ENCODE measurements at regions not wholly inside any gene's neighbourhood (a gene's known extent, or its start where the extent isn't known, plus 50 kb on each side); places are given as distances from the start of the nearest gene placed in this dataset.

GRCh38 chr6:1089859-1090258, 222.0 kb upstream of the FOXQ1 start:
- in situ Hi-C loops (cut with MboI; ENCODE audit: low pct_unique_long_range_greater_than_20kb, low sequenced_read_pairs, unreplicated experiment), result no loop called here
- DNase-seq (ENCODE audit: low spot score), result no peak
- TF ChIP-seq, protein P1, sequence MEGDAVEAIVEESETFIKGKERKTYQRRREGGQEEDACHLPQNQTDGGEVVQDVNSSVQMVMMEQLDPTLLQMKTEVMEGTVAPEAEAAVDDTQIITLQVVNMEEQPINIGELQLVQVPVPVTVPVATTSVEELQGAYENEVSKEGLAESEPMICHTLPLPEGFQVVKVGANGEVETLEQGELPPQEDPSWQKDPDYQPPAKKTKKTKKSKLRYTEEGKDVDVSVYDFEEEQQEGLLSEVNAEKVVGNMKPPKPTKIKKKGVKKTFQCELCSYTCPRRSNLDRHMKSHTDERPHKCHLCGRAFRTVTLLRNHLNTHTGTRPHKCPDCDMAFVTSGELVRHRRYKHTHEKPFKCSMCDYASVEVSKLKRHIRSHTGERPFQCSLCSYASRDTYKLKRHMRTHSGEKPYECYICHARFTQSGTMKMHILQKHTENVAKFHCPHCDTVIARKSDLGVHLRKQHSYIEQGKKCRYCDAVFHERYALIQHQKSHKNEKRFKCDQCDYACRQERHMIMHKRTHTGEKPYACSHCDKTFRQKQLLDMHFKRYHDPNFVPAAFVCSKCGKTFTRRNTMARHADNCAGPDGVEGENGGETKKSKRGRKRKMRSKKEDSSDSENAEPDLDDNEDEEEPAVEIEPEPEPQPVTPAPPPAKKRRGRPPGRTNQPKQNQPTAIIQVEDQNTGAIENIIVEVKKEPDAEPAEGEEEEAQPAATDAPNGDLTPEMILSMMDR (IDR thresholded peaks at IDR 0.05; ENCODE audit: extremely low read depth, insufficient read depth, missing control alignments), result no peak

- in situ Hi-C loops (cut with MboI; ENCODE audit: low pct_unique_long_range_greater_than_20kb, low sequenced_read_pairs, unreplicated experiment), result no loop called here
- DNase-seq (ENCODE audit: low spot score), result no peak
- TF ChIP-seq, protein P1 (IDR thresholded peaks at IDR 0.05; ENCODE audit: extremely low read depth, insufficient read depth, missing control alignments), result no peak
Observed at GRCh38 chr6:1088492-1089001, 223.4 kb upstream of the FOXQ1 start.

GRCh38 chr6:1087154-1087843, 224.6 kb upstream of the FOXQ1 start:
- DNase-seq (ENCODE audit: low spot score), result no peak
- in situ Hi-C loops (cut with MboI; ENCODE audit: low pct_unique_long_range_greater_than_20kb, low sequenced_read_pairs, unreplicated experiment), result no loop called here
- TF ChIP-seq, protein P1 (IDR thresholded peaks at IDR 0.05; ENCODE audit: extremely low read depth, insufficient read depth, missing control alignments), result no peak

DNA sequence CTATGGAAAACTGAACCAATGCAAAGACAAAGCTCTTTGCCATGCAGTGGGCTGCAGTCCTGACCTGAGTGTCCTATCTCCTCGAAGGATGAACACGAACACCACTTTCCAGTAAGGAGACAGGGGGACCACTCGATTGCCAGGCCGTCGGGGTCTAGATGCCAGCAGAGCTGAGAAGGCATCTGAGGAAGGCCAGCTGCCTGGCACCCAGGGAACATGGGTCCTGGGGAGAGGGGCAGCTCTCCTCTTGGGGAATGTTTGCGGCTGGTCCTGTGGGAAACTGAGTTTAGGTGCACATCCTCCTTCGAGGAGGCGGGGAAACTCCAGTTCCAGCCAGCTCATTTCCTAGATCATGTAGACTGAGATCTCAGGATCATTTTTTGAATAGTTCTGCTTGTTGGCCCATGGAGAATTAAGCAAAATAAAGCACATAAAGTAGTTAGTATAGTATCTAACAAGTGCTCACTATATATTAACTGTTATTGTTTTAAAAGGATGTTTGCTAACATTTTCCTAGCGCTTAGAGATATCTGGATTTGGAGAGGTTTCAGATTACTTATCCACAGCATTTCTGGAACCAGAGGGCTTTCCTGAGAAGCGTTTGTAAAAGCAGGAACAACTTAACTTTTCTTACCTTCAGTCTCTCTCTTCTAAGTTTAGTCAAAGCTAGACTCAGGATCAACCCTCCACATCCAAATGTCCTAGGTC, 225.3 kb upstream of the FOXQ1 start:
- in situ Hi-C loops (cut with MboI; ENCODE audit: low pct_unique_long_range_greater_than_20kb, low sequenced_read_pairs, unreplicated experiment), result no loop called here
- DNase-seq (ENCODE audit: low spot score), result no peak
- TF ChIP-seq, protein P1 (IDR thresholded peaks at IDR 0.05; ENCODE audit: extremely low read depth, insufficient read depth, missing control alignments), result no peak

- in situ Hi-C loops (cut with MboI; ENCODE audit: low pct_unique_long_range_greater_than_20kb, low sequenced_read_pairs, unreplicated experiment), result no loop called here
- TF ChIP-seq, protein P1 (IDR thresholded peaks at IDR 0.05; ENCODE audit: extremely low read depth, insufficient read depth, missing control alignments), result no peak
- no peak for DNase-seq (ENCODE audit: low spot score)
Observed at GRCh38 chr6:1082285-1082935, 229.5 kb upstream of the FOXQ1 start.

DNA sequence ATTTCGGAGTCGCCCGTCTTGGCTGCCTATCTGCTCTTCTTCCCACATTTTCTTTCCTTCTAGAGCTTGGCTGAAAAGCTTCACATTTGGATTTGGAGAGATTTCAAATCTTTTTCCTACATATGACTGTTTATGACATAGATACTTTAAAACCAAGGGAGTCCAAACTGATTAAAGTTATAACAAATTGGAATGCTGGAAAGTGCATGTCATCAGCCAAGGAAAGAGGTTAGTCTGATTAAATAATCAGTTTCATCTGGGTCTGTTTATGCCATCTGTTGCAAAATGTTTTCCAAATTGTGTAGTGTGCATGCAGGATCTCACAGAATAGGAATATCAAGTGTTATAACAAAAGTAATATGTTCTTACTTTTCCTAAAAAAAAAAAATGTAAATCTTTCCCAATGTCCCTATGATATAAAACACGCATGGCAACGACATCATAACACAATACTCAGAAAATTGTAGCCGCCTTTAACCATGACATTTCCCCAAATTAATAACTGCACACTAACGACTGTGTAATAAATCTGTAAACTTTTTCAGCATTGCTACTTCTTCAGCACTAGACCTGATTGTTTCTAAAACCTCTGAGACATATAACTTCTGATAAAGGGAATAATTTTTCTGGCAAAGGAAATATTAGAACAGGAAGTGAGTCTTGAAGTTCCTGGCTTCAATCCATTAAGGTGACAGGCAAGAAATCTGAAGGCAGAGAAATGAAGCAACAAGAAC, 230.2 kb upstream of the FOXQ1 start:
- no peak for DNase-seq (ENCODE audit: low spot score)
- in situ Hi-C loops (cut with MboI; ENCODE audit: low pct_unique_long_range_greater_than_20kb, low sequenced_read_pairs, unreplicated experiment), result no loop called here
- TF ChIP-seq, protein P1 (IDR thresholded peaks at IDR 0.05; ENCODE audit: extremely low read depth, insufficient read depth, missing control alignments), result no peak
